HUES64 (cell line): ENCODE measurements at regions not wholly inside any gene's neighbourhood (a gene's known extent, or its start where the extent isn't known, plus 50 kb on each side); places are given as distances from the start of the nearest gene placed in this dataset.
"Not testable (repeated sequence)": the region's sequence is repeated elsewhere in the genome, so short reads cannot be mapped to it uniquely, and the experiment has no call there.

Experiments
- H3K27ac ChIP-seq: 2 replicates; pipeline ENCODE4 v1.7.0; 2013; ENCODE audit warnings: low read depth, low read length, inconsistent platforms
- H3K27me3 ChIP-seq: 2 replicates; pipeline ENCODE4 v1.6.1; 2013; ENCODE audit warnings: mild to moderate bottlenecking, low read length; ENCODE audit not compliant: insufficient read depth
- H3K36me3 ChIP-seq: 2 replicates; pipeline ENCODE4 v1.6.1; 2013; ENCODE audit warnings: mild to moderate bottlenecking, low read length; ENCODE audit not compliant: insufficient read depth
- H3K4me1 ChIP-seq: 2 replicates; pipeline ENCODE4 v1.6.1; 2013; ENCODE audit warnings: mild to moderate bottlenecking, low read length, moderate library complexity; ENCODE audit not compliant: insufficient read depth
- H3K4me3 ChIP-seq: 2 replicates; pipeline ENCODE4 v1.5.1; 2013; ENCODE audit warnings: mild to moderate bottlenecking, low read length, moderate library complexity
- H3K9ac ChIP-seq: 2 replicates; pipeline ENCODE4 v1.6.1; 2013; ENCODE audit warnings: mild to moderate bottlenecking, low read depth, low read length
- H3K9me3 ChIP-seq: 2 replicates; pipeline ENCODE4 v1.6.1; 2013; ENCODE audit warnings: low read depth, low read length; ENCODE audit not compliant: insufficient read depth
- WGBS: fragments of 150-250, 120-280 bp; methylation state at CpG from one replicate; pipeline ENCODE4 v1.1.7; 2013; ENCODE audit warnings: missing lambda C conversion rate; 5-methylcytosine and 5-hydroxymethylcytosine counted together

DNA sequence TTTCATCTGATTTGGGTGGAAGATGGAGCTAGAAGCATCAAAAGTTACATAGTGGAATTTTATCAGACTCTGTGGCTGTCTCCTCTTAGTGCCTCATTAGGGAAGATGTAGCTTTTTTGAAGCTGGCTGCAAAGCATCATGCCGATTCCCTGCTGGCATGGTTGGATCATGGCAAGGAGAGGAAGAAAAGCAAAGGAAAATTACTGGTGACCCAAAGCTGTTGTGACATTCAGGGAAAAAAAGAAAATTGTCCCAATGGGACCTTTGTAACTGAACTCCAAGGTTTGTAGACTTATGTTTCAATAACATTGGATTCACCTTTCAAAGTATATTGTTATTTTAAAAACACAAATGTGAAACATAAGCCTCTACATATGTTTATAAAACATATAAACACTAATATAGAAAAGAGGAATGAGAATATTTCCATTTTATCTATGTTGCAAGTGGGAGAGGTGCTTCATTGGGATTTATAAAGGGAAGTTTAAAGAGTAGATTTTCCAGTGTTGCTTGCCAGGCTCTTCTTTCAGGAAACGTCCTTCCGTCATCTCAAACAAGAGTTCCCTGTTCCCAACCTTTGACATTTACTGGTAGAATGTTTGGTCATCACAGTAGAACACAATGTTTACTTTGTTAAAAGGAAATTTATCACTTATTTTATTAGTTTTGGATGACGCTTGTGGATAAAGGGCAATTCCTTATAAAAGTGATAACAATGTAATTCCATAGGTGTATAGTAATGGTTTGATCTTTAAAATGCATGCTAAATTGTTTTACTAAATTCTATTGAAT, 190.1 kb upstream of the GPRIN3 start:
- Histone ChIP-seq H3K4me3 (no peak overlapping the region), H3K27me3 (no peaks in the 10 kb centered on the region), H3K9ac (no peak overlapping the region), H3K27ac (no peak overlapping the region), H3K36me3 (no peaks in the 10 kb centered on the region), H3K9me3 (no peaks in the 10 kb centered on the region), H3K4me1 (peaks cover 11% of the 10 kb centered on the region)
- 89% methylated on average over 4 of the region's 4 CpGs for whole genome bisulfite sequencing

DNA sequence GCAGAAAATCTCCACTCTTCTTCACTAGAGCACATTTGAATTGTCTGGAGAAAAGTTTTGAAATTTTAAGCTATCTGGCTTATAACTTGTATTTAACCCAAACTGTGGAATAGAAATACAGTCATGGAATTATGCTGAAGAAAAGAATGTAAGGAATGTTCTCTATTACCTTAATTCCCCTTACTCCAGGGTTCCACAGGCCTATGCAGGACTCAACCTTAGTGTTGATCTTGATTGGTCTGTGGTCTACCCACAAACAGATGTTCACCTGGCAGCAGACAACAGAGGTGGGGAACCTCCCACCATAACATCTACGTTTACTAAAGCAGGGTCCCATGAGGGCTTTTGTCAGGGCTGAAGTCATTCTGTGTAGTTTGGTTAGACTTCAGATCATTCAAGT, 189.3 kb upstream of the GPRIN3 start:
- no peak overlapping the region for H3K4me3 ChIP-seq
- no peak overlapping the region for H3K9ac ChIP-seq
- no peaks in the 10 kb centered on the region for H3K27me3 ChIP-seq
- peaks cover 14% of the 10 kb centered on the region for H3K4me1 ChIP-seq
- no CpG with 5 or more reads among the region's 1 CpG for WGBS
- no peaks in the 10 kb centered on the region for H3K9me3 ChIP-seq
- H3K27ac ChIP-seq, result no peak overlapping the region
- H3K36me3 ChIP-seq, result no peaks in the 10 kb centered on the region

DNA sequence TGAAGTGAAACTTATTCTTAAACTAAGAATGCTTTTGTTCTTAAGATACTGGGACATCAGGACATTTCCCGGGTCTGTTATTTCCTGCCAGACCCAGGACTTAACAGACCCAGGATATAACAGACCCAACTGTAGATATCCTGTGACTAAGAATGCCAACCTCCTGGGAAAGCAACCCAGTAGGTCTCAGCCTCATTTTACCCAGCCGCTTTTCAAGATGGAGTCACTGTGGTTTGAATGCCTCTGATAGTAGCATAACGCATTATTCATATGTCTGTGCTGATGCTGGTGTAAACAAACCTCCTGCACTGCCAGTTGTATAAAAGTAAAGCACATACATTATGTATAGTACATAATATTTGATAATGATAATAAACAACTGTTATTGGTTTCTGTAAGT, 185.8 kb upstream of the GPRIN3 start:
- Histone ChIP-seq H3K9ac (no peak overlapping the region), H3K27me3 (no peaks in the 10 kb centered on the region), H3K9me3 (no peaks in the 10 kb centered on the region), H3K27ac (no peak overlapping the region), H3K4me1 (peaks cover 24% of the 10 kb centered on the region), H3K36me3 (no peaks in the 10 kb centered on the region), H3K4me3 (no peak overlapping the region)
- WGBS, result 93% methylated on average over 3 of the region's 3 CpGs

DNA sequence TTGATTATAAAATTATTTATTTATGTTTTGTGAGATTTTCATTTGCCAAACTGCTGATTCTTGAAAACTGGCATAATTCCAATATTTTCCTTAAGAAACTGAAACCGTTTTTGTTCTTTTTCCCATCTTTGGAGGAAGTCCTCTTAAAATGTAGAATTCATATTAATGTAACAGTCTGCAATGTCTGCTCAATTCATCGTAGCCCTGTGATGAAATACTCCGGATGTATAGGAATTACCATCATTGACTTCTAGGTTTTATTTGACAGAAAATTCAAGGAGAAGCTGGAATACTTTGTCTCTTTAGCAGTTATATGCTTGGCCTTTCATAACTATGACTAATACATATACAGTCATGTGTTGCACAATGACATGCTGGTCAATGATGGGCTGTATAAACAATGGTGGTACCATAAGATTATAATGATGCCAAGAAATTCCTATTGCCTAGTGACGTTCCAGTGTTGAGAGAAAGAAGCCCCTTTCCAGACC, 185.0 kb upstream of the GPRIN3 start:
- Histone ChIP-seq H3K9ac (no peak overlapping the region), H3K27me3 (no peaks in the 10 kb centered on the region), H3K4me1 (peaks cover 24% of the 10 kb centered on the region), H3K27ac (no peak overlapping the region), H3K36me3 (no peaks in the 10 kb centered on the region), H3K4me3 (no peak overlapping the region), H3K9me3 (no peaks in the 10 kb centered on the region)
- 97% methylated on average over 4 of the region's 4 CpGs for WGBS

DNA sequence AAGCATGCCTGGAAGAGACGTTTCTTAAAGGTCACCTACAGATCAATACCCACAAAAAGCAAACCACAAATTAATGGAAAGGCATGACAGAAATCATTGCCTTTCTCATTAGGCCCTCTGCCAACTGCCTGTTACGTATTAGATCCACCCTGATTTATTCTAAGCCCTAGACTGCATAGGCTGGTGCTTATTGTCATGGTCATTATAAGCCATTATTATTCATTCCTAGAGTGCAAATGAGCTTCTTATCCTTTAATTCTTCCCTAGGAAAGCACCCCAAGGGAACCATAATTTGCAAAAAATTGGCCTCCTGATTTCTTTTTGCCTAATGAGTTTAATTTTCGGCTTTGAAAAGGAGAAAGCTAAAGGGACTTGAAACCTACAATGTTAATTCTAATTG, 184.2 kb upstream of the GPRIN3 start:
- no peaks in the 10 kb centered on the region for H3K27me3 ChIP-seq
- 45% methylated on average over 3 of the region's 3 CpGs for WGBS
- no peak overlapping the region for H3K9ac ChIP-seq
- H3K9me3 ChIP-seq, result no peaks in the 10 kb centered on the region
- peaks cover 24% of the 10 kb centered on the region for H3K4me1 ChIP-seq
- H3K27ac ChIP-seq, result peak overlapping the region; percentile 71; the same call in 1 of the 2 replicates
- H3K4me3 ChIP-seq, result peak overlapping the region; percentile 2; the same call in 1 of the 2 replicates
- no peaks in the 10 kb centered on the region for H3K36me3 ChIP-seq

DNA sequence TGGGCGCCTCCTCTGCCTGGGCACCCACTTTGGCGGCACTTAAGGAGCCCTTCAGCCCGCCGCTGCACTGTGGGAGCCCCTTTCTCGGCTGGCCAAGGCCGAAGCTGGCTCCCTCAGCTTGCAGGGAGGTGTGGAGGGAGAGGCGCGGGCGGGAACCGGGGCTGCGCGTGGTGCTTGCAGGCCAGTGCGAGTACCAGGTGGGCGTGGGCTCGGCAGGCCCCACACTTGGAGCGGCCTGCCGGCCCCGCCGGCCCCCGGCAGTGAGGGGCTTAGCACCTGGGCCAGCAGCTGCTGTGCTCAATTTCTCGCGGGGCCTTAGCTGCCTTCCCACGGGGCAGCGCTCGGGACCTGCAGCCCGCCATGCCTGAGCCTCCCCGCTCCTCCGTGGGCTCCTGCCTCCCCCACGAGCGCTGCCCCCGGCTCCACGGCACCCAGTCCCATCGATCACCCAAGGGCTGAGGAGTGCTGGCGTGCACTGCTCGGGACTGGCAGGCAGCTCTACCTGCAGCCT, 182.4 kb upstream of the GPRIN3 start:
- not testable (repeated sequence) for H3K27me3 ChIP-seq, H3K9ac ChIP-seq, H3K27ac ChIP-seq, H3K9me3 ChIP-seq, H3K4me3 ChIP-seq, H3K36me3 ChIP-seq
- WGBS, result 96% methylated on average over 35 of the region's 35 CpGs
- peaks cover 24% of the 10 kb centered on the region for H3K4me1 ChIP-seq

DNA sequence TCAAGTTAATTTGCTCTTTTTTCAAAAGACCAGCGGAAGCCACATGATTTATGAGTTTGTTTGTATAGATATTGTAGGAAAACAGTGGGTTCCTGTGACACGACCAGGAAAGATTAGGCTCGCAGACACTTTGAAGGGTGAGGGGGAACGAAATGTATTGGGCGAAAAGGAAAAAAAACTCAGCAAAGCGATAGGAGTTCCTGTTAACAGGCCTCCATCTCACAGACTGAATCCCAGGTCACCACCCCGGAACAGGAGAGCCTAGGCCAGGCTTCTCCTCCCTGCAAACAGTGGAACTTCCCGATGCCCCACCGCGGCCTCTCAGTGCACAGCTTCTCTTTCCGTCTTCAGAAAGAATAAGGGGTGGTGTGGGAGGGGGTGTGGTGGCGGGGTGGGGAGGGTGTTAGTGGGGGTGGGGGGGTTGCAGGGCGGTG, 181.8 kb upstream of the GPRIN3 start:
- Histone ChIP-seq H3K36me3 (no peaks in the 10 kb centered on the region), H3K4me3 (no peak overlapping the region), H3K4me1 (peaks cover 24% of the 10 kb centered on the region), H3K9ac (no peak overlapping the region), H3K27ac (no peak overlapping the region), H3K27me3 (no peaks in the 10 kb centered on the region), H3K9me3 (no peaks in the 10 kb centered on the region)
- WGBS, result 85% methylated on average over 11 of the region's 13 CpGs

DNA sequence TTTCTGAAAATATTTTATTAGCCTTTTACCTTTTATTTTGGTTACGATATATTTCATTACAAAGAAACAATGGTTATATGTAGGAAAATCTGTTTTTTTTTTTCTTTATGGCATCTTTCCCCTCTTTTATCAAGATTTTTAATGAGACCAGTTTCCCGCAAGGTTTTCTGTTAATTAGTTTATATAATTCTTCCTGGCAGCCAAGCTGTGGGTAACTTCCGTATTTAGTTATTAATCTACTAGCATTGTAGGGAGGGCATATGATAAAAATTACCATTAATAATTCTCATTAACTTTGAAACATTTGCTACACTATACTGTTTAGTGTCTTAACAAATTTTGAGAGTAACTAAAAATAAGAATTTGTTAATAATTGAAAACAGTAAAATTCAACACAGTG, 181.1 kb upstream of the GPRIN3 start:
- Histone ChIP-seq H3K4me3 (no peak overlapping the region), H3K27me3 (no peaks in the 10 kb centered on the region), H3K4me1 (peaks cover 24% of the 10 kb centered on the region), H3K27ac (no peak overlapping the region), H3K9ac (no peak overlapping the region), H3K36me3 (no peaks in the 10 kb centered on the region), H3K9me3 (no peaks in the 10 kb centered on the region)
- no CpG with 5 or more reads among the region's 3 CpGs for WGBS

DNA sequence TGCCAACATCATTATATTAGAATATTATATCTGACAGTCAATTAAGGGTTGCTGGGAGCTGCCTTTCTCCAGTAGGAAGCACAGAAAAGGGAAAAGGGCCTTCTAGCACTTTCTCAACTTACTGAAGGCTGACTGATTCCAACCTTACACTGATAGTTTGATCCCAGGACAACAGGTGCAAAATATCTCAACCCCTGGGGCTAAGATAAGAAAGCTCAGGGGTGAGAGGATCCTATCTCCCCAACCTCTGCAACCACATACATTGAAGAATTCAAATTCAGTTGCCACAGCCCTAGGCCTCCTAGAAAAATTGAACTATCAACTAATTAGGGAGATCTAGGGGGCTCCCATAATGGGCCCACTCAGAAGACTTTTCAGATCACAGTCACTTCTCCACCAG, 179.1 kb upstream of the GPRIN3 start:
- no peak overlapping the region for H3K4me3 ChIP-seq
- no peaks in the 10 kb centered on the region for H3K36me3 ChIP-seq
- no peaks in the 10 kb centered on the region for H3K9me3 ChIP-seq
- no peak overlapping the region for H3K9ac ChIP-seq
- H3K27ac ChIP-seq, result no peak overlapping the region
- H3K27me3 ChIP-seq, result no peaks in the 10 kb centered on the region
- peaks cover 9% of the 10 kb centered on the region for H3K4me1 ChIP-seq

DNA sequence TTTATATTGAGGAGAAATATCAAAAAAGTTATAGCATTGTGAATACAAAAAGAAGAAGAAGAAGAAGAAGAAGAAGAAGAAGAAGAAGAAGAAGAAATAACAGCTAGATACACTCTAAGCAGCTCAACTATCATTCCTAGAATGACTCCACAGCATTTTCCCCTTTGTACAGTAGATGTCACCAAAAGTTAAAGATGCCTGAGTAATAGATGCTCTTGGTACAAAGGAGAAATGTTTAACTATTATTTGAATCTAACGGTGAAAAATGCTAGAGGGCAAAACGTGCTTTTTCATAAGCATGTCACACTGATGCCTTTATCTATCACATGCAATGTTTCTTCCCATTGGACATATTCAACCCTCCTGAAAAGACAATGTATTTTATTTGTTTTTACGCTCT, 178.4 kb upstream of the GPRIN3 start:
- H3K27me3 ChIP-seq, result no peaks in the 10 kb centered on the region
- H3K9me3 ChIP-seq, result no peaks in the 10 kb centered on the region
- no peaks in the 10 kb centered on the region for H3K36me3 ChIP-seq

DNA sequence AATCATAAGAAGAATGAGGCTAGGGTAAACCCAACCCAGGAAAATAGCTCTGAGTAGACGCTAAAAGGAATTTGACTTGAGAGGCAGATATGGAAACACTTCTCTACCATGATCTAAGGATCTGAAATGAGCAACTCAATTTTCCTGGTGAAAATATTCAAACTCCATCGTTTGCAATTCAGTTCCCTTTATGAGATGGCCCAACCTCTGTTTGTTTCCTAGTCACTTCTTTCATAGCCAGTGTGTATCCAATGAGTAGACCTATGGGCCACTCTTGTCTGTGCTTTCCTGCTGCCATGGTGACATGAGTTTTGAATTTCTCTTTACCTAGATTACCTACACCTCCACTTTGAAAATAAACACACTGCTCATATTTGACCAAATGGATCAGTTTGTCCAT, 176.2 kb upstream of the GPRIN3 start:
- H3K27me3 ChIP-seq, result no peaks in the 10 kb centered on the region
- no peaks in the 10 kb centered on the region for H3K9me3 ChIP-seq
- H3K4me1 ChIP-seq, result no peaks in the 10 kb centered on the region
- no peak overlapping the region for H3K27ac ChIP-seq
- H3K36me3 ChIP-seq, result no peaks in the 10 kb centered on the region
- 94% methylated on average over 2 of the region's 2 CpGs for WGBS
- H3K9ac ChIP-seq, result no peak overlapping the region
- H3K4me3 ChIP-seq, result no peak overlapping the region

More for the DNA sequence above, 178.4 kb upstream of the GPRIN3 start:
- no peak overlapping the region for H3K27ac ChIP-seq
- H3K4me3 ChIP-seq, result no peak overlapping the region
- no peak overlapping the region for H3K9ac ChIP-seq
- 76% methylated on average over 2 of the region's 3 CpGs for WGBS
- H3K4me1 ChIP-seq, result peaks cover 4% of the 10 kb centered on the region; the same call in 1 of the 2 replicates
